HepG2 (cell line): ENCODE measurements at regions not wholly inside any gene's neighbourhood (a gene's known extent, or its start where the extent isn't known, plus 50 kb on each side); places are given as distances from the start of the nearest gene placed in this dataset.

Source experiments
- ATAC-seq: fragments of 200-7000 bp; cut with Tn5 transposase; 3 replicates; pipeline ENCODE4 v1.9.1; 2020; ENCODE audit warnings: mild to moderate bottlenecking, moderate library complexity
- BruUV-seq: library from RNA; stranded (reverse); fragments of 400-500 nt; replicated peaks from 2 replicates; lab custom pipeline; 2021; lab: Mats Ljungman, UMichigan
- CTCF ChIA-PET: fragments of 300-600 bp; formaldehyde crosslinking; extraction: SDS; loops from one replicate; lab custom pipeline; 2021; ENCODE audit warnings: low total read pairs, inconsistent platforms, low intra/inter-chr PET ratio; lab: Yijun Ruan, JAX
- POLR2A ChIA-PET: fragments of 350-600 bp; sonication (Branson Sonifier 250); formaldehyde crosslinking; loops from one replicate; lab custom pipeline; 2020; ENCODE audit warnings: antibody characterized with exemption, inconsistent platforms; lab: Yijun Ruan, JAX
- DNase-seq: peaks from one replicate; pipeline ENCODE4 v3.0.0-alpha.2; 2015; ENCODE audit warnings: low spot score
- FAIRE-seq: peaks from 3 replicates; lab custom pipeline; 2011; peaks lifted over from hg19 to GRCh38; lab: Jason Lieb, UNC
- H2AFZ ChIP-seq: one replicate; pipeline ENCODE4 v1.6.1; 2011; ENCODE audit warnings: low read length, inconsistent platforms
- H3K27ac ChIP-seq: fragments of 300-600 bp; 3 replicates; pipeline ENCODE4 v1.8.0; 2011; ENCODE audit warnings: mixed run types, mild to moderate bottlenecking, mixed read lengths, low read length, inconsistent platforms; ENCODE audit not compliant: insufficient read depth; ENCODE audit errors: extremely low read length
- H3K27me3 ChIP-seq, 2 experiments: fragments of 200-600 bp in 1 of 2; 2 replicates in 1 of 2; 3 replicates in 1 of 2; pipeline versions ENCODE4 v1.6.0 to v1.8.0; 2011; ENCODE audit warnings: low read length in 2 of 2, mild to moderate bottlenecking in 2 of 2, moderate library complexity in 2 of 2, inconsistent platforms in 1 of 2; ENCODE audit not compliant: insufficient read depth in 2 of 2, control insufficient read depth in 1 of 2
- H3K36me3 ChIP-seq, 2 experiments: fragments of 200-600 bp in 1 of 2; replicated peaks in 1 of 2; 2 replicates in 1 of 2; 3 replicates in 1 of 2; pipeline versions ENCODE4 v1.5.1 to v1.8.0; 2011; ENCODE audit warnings: low read length in 2 of 2, inconsistent platforms in 1 of 2; ENCODE audit not compliant: insufficient read depth in 2 of 2, control insufficient read depth in 1 of 2
- H3K4me1 ChIP-seq: 2 replicates; pipeline ENCODE4 v1.5.1; 2012; ENCODE audit warnings: low read length, inconsistent platforms; ENCODE audit not compliant: insufficient read depth
- H3K4me2 ChIP-seq: 2 replicates; pipeline ENCODE4 v1.6.0; 2011; ENCODE audit warnings: low read depth, low read length, inconsistent platforms
- H3K4me3 ChIP-seq, 3 experiments: fragments of 200-600 bp in 1 of 3; sonication (generic), shearing (Covaris generic) in 1 of 3; replicated peaks in 1 of 3; 2 replicates each; pipeline ENCODE4 v1.5.1; 2011 to 2016; ENCODE audit warnings: low read length in 3 of 3, inconsistent platforms in 2 of 3, low read depth in 2 of 3, mild to moderate bottlenecking in 2 of 3, control low read depth in 1 of 3, mixed read lengths in 1 of 3; ENCODE audit not compliant: insufficient read depth in 1 of 3
- H3K79me2 ChIP-seq: one replicate; pipeline ENCODE4 v1.6.1; 2011; ENCODE audit warnings: low read length, inconsistent platforms; ENCODE audit not compliant: insufficient read depth
- H3K9ac ChIP-seq: 2 replicates; pipeline ENCODE4 v1.6.0; 2011; ENCODE audit warnings: mild to moderate bottlenecking, low read depth, low read length, inconsistent platforms; ENCODE audit not compliant: insufficient read depth
- H3K9me3 ChIP-seq: 2 replicates; pipeline ENCODE4 v1.5.1; 2012; ENCODE audit warnings: mild to moderate bottlenecking, low read length
- H4K20me1 ChIP-seq: 2 replicates; pipeline ENCODE4 v1.6.0; 2011; ENCODE audit warnings: inconsistent platforms, mild to moderate bottlenecking, low read length, moderate library complexity; ENCODE audit not compliant: insufficient read depth
- ESRRA ChIP-seq: sonication (generic); formaldehyde crosslinking; IDR thresholded peaks from 2 replicates; pipeline ENCODE4 v1.5.1; 2020; ENCODE audit warnings: mild to moderate bottlenecking, low read depth, missing genetic modification reagents
- MAF1 ChIP-seq: sonication (generic); formaldehyde crosslinking; IDR thresholded peaks from 2 replicates; pipeline ENCODE4 v1.5.0; 2020; ENCODE audit warnings: missing genetic modification reagents, borderline replicate concordance
- MTF1 ChIP-seq: sonication (generic); formaldehyde crosslinking; IDR thresholded peaks from 2 replicates; pipeline ENCODE4 v1.5.0; 2020; ENCODE audit warnings: missing genetic modification reagents
- SCMH1 ChIP-seq: sonication (generic); formaldehyde crosslinking; IDR thresholded peaks from 2 replicates; pipeline ENCODE4 v1.9.0; 2021; ENCODE audit warnings: missing genetic modification reagents, mild to moderate bottlenecking, borderline replicate concordance
- ZMYM3 ChIP-seq: sonication (generic); formaldehyde crosslinking; IDR thresholded peaks from 2 replicates; pipeline ENCODE4 v1.5.1; 2020; ENCODE audit warnings: mild to moderate bottlenecking, missing genetic modification reagents
- ZNF256 ChIP-seq: sonication (generic); formaldehyde crosslinking; conservative IDR thresholded peaks from 2 replicates; pipeline ENCODE4 v1.4.0; 2020; ENCODE audit warnings: missing genetic modification reagents
- ZNF432 ChIP-seq: sonication (generic); formaldehyde crosslinking; IDR thresholded peaks from 2 replicates; pipeline ENCODE4 v1.5.0; 2020; ENCODE audit warnings: missing genetic modification reagents, mild to moderate bottlenecking, borderline replicate concordance
- ZNF605 ChIP-seq: sonication (generic); formaldehyde crosslinking; IDR thresholded peaks from 2 replicates; pipeline ENCODE4 v1.8.0; 2022; ENCODE audit warnings: mild to moderate bottlenecking, missing genetic modification reagents
- ZNF776 ChIP-seq: sonication (generic); formaldehyde crosslinking; IDR thresholded peaks from 2 replicates; pipeline ENCODE4 v1.4.0; 2020; ENCODE audit warnings: mild to moderate bottlenecking, missing genetic modification reagents
- ZSCAN29 ChIP-seq: sonication (generic); formaldehyde crosslinking; conservative IDR thresholded peaks from 2 replicates; pipeline ENCODE4 v1.4.0; 2020; ENCODE audit warnings: mild to moderate bottlenecking, missing genetic modification reagents
- WGBS: methylation state at CpG from one replicate; pipeline ENCODE4 v1.1.6; 2017; ENCODE audit warnings: low lambda C conversion rate; 5-methylcytosine and 5-hydroxymethylcytosine counted together
- in situ Hi-C: cut with HindIII; loops from 2 replicates; pipeline ENCODE4 v1.10.0; 2017; ENCODE audit warnings: low pct_unique_long_range_greater_than_20kb; ENCODE audit not compliant: extremely low pct_ligation_motif_present
- intact Hi-C: fragments of 100-400 bp; cut with micrococcal nuclease; formaldehyde crosslinking; loops from one replicate; pipeline ENCODE4 v1.10.0; 2022; ENCODE audit not compliant: unreplicated experiment
- TF ChIP-seq, protein P1 (sequence below): sonication (generic); formaldehyde crosslinking; IDR thresholded peaks from 2 replicates; pipeline ENCODE4 v1.5.0; 2020; ENCODE audit warnings: missing genetic modification reagents
- TF ChIP-seq, protein P2 (sequence below): sonication (generic); formaldehyde crosslinking; IDR thresholded peaks from 2 replicates; pipeline ENCODE4 v1.5.1; 2020; ENCODE audit warnings: mild to moderate bottlenecking, missing genetic modification reagents, borderline replicate concordance
- TF ChIP-seq, protein P3 (sequence below): sonication (generic); formaldehyde crosslinking; IDR thresholded peaks from 2 replicates; pipeline ENCODE4 v1.4.0; 2020; ENCODE audit warnings: mild to moderate bottlenecking, missing genetic modification reagents, borderline replicate concordance
- TF ChIP-seq, protein P4 (sequence below): sonication (generic); formaldehyde crosslinking; IDR thresholded peaks from 2 replicates; pipeline ENCODE4 v1.5.0; 2020; ENCODE audit warnings: missing genetic modification reagents
- TF ChIP-seq, protein P5 (sequence below): sonication (generic); formaldehyde crosslinking; IDR thresholded peaks from 2 replicates; pipeline ENCODE4 v1.4.0; 2020; ENCODE audit warnings: mild to moderate bottlenecking, missing genetic modification reagents

DNA sequence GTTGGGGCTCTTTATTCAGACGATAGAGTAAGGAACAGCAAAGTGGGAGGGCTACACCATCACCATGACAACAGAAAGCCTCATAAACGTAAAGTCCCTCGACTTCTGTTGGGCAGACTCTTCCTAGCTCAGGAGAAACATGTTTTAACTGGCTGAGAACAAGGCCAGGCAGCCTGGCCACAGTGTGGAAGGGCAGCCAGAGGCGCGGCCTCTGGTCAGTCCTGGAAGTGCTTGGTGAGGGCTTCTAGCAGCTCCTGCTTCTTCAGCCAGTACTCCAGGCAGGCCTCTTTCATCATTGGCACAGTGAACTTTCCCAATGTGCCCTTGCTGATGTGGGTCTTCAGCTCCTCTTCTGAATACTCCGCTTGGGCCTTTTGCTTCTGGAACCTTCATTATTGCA, 690.9 kb downstream of the PCDH19 start:
- BruUV-seq: no TSS peak
- TF ChIP-seq, protein P1, sequence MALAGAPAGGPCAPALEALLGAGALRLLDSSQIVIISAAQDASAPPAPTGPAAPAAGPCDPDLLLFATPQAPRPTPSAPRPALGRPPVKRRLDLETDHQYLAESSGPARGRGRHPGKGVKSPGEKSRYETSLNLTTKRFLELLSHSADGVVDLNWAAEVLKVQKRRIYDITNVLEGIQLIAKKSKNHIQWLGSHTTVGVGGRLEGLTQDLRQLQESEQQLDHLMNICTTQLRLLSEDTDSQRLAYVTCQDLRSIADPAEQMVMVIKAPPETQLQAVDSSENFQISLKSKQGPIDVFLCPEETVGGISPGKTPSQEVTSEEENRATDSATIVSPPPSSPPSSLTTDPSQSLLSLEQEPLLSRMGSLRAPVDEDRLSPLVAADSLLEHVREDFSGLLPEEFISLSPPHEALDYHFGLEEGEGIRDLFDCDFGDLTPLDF (CRISPR knock-in tag): no peak
- TF ChIP-seq ZNF256 (CRISPR knock-in tag) (no peak), ZNF776 (no peak), ZMYM3 (CRISPR knock-in tag) (no peak), MTF1 (CRISPR knock-in tag) (no peak), ZSCAN29 (no peak), ZNF605 (CRISPR knock-in tag) (no peak), MAF1 (no peak), ZNF432 (CRISPR knock-in tag) (no peak), SCMH1 (CRISPR knock-in tag) (no peak), ESRRA (CRISPR knock-in tag) (no peak)
- TF ChIP-seq, protein P2, sequence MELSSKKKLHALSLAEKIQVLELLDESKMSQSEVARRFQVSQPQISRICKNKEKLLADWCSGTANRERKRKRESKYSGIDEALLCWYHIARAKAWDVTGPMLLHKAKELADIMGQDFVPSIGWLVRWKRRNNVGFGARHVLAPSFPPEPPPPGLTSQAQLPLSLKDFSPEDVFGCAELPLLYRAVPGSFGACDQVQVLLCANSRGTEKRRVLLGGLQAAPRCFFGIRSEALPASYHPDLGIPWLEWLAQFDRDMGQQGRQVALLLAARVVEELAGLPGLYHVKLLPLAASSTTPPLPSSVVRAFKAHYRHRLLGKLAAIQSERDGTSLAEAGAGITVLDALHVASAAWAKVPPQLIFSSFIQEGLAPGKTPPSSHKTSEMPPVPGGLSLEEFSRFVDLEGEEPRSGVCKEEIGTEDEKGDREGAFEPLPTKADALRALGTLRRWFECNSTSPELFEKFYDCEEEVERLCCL (CRISPR knock-in tag): no peak
- TF ChIP-seq, protein P3, sequence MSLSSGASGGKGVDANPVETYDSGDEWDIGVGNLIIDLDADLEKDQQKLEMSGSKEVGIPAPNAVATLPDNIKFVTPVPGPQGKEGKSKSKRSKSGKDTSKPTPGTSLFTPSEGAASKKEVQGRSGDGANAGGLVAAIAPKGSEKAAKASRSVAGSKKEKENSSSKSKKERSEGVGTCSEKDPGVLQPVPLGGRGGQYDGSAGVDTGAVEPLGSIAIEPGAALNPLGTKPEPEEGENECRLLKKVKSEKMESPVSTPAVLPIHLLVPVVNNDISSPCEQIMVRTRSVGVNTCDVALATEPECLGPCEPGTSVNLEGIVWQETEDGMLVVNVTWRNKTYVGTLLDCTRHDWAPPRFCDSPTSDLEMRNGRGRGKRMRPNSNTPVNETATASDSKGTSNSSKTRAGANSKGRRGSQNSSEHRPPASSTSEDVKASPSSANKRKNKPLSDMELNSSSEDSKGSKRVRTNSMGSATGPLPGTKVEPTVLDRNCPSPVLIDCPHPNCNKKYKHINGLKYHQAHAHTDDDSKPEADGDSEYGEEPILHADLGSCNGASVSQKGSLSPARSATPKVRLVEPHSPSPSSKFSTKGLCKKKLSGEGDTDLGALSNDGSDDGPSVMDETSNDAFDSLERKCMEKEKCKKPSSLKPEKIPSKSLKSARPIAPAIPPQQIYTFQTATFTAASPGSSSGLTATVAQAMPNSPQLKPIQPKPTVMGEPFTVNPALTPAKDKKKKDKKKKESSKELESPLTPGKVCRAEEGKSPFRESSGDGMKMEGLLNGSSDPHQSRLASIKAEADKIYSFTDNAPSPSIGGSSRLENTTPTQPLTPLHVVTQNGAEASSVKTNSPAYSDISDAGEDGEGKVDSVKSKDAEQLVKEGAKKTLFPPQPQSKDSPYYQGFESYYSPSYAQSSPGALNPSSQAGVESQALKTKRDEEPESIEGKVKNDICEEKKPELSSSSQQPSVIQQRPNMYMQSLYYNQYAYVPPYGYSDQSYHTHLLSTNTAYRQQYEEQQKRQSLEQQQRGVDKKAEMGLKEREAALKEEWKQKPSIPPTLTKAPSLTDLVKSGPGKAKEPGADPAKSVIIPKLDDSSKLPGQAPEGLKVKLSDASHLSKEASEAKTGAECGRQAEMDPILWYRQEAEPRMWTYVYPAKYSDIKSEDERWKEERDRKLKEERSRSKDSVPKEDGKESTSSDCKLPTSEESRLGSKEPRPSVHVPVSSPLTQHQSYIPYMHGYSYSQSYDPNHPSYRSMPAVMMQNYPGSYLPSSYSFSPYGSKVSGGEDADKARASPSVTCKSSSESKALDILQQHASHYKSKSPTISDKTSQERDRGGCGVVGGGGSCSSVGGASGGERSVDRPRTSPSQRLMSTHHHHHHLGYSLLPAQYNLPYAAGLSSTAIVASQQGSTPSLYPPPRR (CRISPR knock-in tag): no peak
- TF ChIP-seq, protein P4, sequence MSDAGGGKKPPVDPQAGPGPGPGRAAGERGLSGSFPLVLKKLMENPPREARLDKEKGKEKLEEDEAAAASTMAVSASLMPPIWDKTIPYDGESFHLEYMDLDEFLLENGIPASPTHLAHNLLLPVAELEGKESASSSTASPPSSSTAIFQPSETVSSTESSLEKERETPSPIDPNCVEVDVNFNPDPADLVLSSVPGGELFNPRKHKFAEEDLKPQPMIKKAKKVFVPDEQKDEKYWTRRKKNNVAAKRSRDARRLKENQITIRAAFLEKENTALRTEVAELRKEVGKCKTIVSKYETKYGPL: no peak
- TF ChIP-seq, protein P5, sequence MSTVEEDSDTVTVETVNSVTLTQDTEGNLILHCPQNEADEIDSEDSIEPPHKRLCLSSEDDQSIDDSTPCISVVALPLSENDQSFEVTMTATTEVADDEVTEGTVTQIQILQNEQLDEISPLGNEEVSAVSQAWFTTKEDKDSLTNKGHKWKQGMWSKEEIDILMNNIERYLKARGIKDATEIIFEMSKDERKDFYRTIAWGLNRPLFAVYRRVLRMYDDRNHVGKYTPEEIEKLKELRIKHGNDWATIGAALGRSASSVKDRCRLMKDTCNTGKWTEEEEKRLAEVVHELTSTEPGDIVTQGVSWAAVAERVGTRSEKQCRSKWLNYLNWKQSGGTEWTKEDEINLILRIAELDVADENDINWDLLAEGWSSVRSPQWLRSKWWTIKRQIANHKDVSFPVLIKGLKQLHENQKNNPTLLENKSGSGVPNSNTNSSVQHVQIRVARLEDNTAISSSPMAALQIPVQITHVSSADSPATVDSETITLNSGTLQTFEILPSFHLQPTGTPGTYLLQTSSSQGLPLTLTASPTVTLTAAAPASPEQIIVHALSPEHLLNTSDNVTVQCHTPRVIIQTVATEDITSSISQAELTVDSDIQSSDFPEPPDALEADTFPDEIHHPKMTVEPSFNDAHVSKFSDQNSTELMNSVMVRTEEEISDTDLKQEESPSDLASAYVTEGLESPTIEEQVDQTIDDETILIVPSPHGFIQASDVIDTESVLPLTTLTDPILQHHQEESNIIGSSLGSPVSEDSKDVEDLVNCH (CRISPR knock-in tag): no peak

More for the DNA sequence above, 690.9 kb downstream of the PCDH19 start:
- POLR2A ChIA-PET: no interaction called here
- no peak for FAIRE-seq
- H4K20me1 ChIP-seq: no peaks in the 10 kb centered on the region
- no peaks in the 10 kb centered on the region for H3K79me2 ChIP-seq
- CTCF ChIA-PET: no interaction called here
- H3K27me3 ChIP-seq: no peaks in the 10 kb centered on the region; a peak in 1 of 5 replicates
- WGBS: 28% methylated on average over 4 of the region's 6 CpGs
- no peak for ATAC-seq
- H3K9ac ChIP-seq: no peak overlapping the region
- DNase-seq: no peak
- H3K27ac ChIP-seq: no peak overlapping the region
- no peaks in the 10 kb centered on the region for H3K36me3 ChIP-seq
- in situ Hi-C loops: no loop called here
- intact Hi-C loops: no loop called here
- H3K4me3 ChIP-seq: no peak overlapping the region
- H2AFZ ChIP-seq: no peak overlapping the region
- H3K4me1 ChIP-seq: no peaks in the 10 kb centered on the region
- H3K4me2 ChIP-seq: no peak overlapping the region
- H3K9me3 ChIP-seq: no peaks in the 10 kb centered on the region
